ENCODE measurements at regions not wholly inside any gene's neighbourhood (a gene's known extent, or its start where the extent isn't known, plus 50 kb on each side); places are given as distances from the start of the nearest gene placed in this dataset.
A peak's percentile ranks its signal among the peaks of the same experiment; 100 is the strongest.
"Not testable (repeated sequence)": the region's sequence is repeated elsewhere in the genome, so short reads cannot be mapped to it uniquely, and the experiment has no call there.

- no peaks in the 10 kb centered on the region for H3K27me3 Mint-ChIP-seq (ENCODE audit: low read depth)
- no peaks in the 10 kb centered on the region for H3K36me3 Mint-ChIP-seq (ENCODE audit: insufficient read depth)
- H3K4me3 Mint-ChIP-seq, result no peak overlapping the region
- DNase-seq (no peak), ATAC-seq (no peak)
- H3K4me1 Mint-ChIP-seq (ENCODE audit: low read depth), result no peaks in the 10 kb centered on the region
- no peaks in the 10 kb centered on the region for H3K9me3 Mint-ChIP-seq
Measured at GRCh38 chr9:36521148-36521547, 51.5 kb upstream of the MELK start.

- Mint-ChIP-seq H3K4me1 (ENCODE audit: low read depth) (no peaks in the 10 kb centered on the region), H3K9me3 (no peaks in the 10 kb centered on the region), H3K4me3 (no peak overlapping the region), H3K36me3 (ENCODE audit: insufficient read depth) (no peaks in the 10 kb centered on the region), H3K27me3 (ENCODE audit: low read depth) (no peaks in the 10 kb centered on the region)
- no peak for DNase-seq
- ATAC-seq, result no peak
Measured at GRCh38 chr9:36517131-36517530, 55.6 kb upstream of the MELK start.

GRCh38 chr9:36504156-36504555 lies 68.5 kb upstream of the MELK start:
- DNase-seq, result peak; percentile 10
- H3K9me3 Mint-ChIP-seq, result no peaks in the 10 kb centered on the region
- no peaks in the 10 kb centered on the region for H3K36me3 Mint-ChIP-seq (ENCODE audit: insufficient read depth)
- peaks cover 12% of the 10 kb centered on the region for H3K4me1 Mint-ChIP-seq (ENCODE audit: low read depth)
- ATAC-seq, result no peak
- no peak overlapping the region for H3K4me3 Mint-ChIP-seq
- H3K27me3 Mint-ChIP-seq (ENCODE audit: low read depth), result no peaks in the 10 kb centered on the region

GRCh38 chr9:36503172-36504088 lies 69.3 kb upstream of the MELK start:
- no peak overlapping the region for H3K4me3 Mint-ChIP-seq
- DNase-seq (no peak), ATAC-seq (no peak)
- H3K4me1 Mint-ChIP-seq (ENCODE audit: low read depth), result peaks cover 12% of the 10 kb centered on the region
- H3K36me3 Mint-ChIP-seq (ENCODE audit: insufficient read depth), result no peaks in the 10 kb centered on the region
- H3K27me3 Mint-ChIP-seq (ENCODE audit: low read depth), result no peaks in the 10 kb centered on the region
- no peaks in the 10 kb centered on the region for H3K9me3 Mint-ChIP-seq

- no peak for ATAC-seq
- DNase-seq, result no peak
- Mint-ChIP-seq H3K36me3 (ENCODE audit: insufficient read depth) (no peaks in the 10 kb centered on the region), H3K27me3 (ENCODE audit: low read depth) (no peaks in the 10 kb centered on the region), H3K9me3 (no peaks in the 10 kb centered on the region), H3K4me1 (ENCODE audit: low read depth) (peaks cover 12% of the 10 kb centered on the region), H3K4me3 (no peak overlapping the region)
Measured at GRCh38 chr9:36501727-36502126, 71.0 kb upstream of the MELK start.

GRCh38 chr9:36500931-36501330 lies 71.8 kb upstream of the MELK start:
- not testable (repeated sequence) for H3K36me3 Mint-ChIP-seq (ENCODE audit: insufficient read depth); ATAC-seq; H3K27me3 Mint-ChIP-seq (ENCODE audit: low read depth); DNase-seq; H3K9me3 Mint-ChIP-seq
- peak overlapping the region; percentile 11 for H3K4me3 Mint-ChIP-seq
- H3K4me1 Mint-ChIP-seq (ENCODE audit: low read depth), result peaks cover 12% of the 10 kb centered on the region

- DNase-seq (no peak), ATAC-seq (no peak)
- H3K9me3 Mint-ChIP-seq, result no peaks in the 10 kb centered on the region
- no peak overlapping the region for H3K4me3 Mint-ChIP-seq
- peaks cover 22% of the 10 kb centered on the region for H3K4me1 Mint-ChIP-seq (ENCODE audit: low read depth)
- no peaks in the 10 kb centered on the region for H3K36me3 Mint-ChIP-seq (ENCODE audit: insufficient read depth)
- H3K27me3 Mint-ChIP-seq (ENCODE audit: low read depth), result no peaks in the 10 kb centered on the region
Measured at GRCh38 chr9:36499174-36499890, 73.4 kb upstream of the MELK start.

- Mint-ChIP-seq H3K4me3 (peak overlapping the region; percentile 67), H3K4me1 (ENCODE audit: low read depth) (peaks cover 50% of the 10 kb centered on the region)
- DNase-seq (peak; percentile 19), ATAC-seq (peak; percentile 46 to 51)
- not testable (repeated sequence) for H3K9me3 Mint-ChIP-seq; H3K36me3 Mint-ChIP-seq (ENCODE audit: insufficient read depth); H3K27me3 Mint-ChIP-seq (ENCODE audit: low read depth)
Measured at GRCh38 chr9:36493564-36493963, 79.1 kb upstream of the MELK start.

GRCh38 chr9:36492865-36493264 lies 79.8 kb upstream of the MELK start:
- Mint-ChIP-seq H3K27me3 (ENCODE audit: low read depth) (no peaks in the 10 kb centered on the region), H3K36me3 (ENCODE audit: insufficient read depth) (no peaks in the 10 kb centered on the region), H3K9me3 (no peaks in the 10 kb centered on the region), H3K4me1 (ENCODE audit: low read depth) (peaks cover 57% of the 10 kb centered on the region), H3K4me3 (peak overlapping the region; percentile 47)
- no peak for DNase-seq
- peak; percentile 40 to 61 for ATAC-seq

GRCh38 chr9:36489453-36489852 lies 83.2 kb upstream of the MELK start:
- Mint-ChIP-seq H3K27me3 (ENCODE audit: low read depth) (no peaks in the 10 kb centered on the region), H3K4me1 (ENCODE audit: low read depth) (peaks cover 67% of the 10 kb centered on the region), H3K4me3 (no peak overlapping the region), H3K9me3 (no peaks in the 10 kb centered on the region), H3K36me3 (ENCODE audit: insufficient read depth) (no peaks in the 10 kb centered on the region)
- ATAC-seq (no peak), DNase-seq (no peak)

- Mint-ChIP-seq H3K27me3 (ENCODE audit: low read depth) (no peaks in the 10 kb centered on the region), H3K4me1 (ENCODE audit: low read depth) (peaks cover 67% of the 10 kb centered on the region), H3K36me3 (ENCODE audit: insufficient read depth) (no peaks in the 10 kb centered on the region), H3K4me3 (peak overlapping the region; percentile 96), H3K9me3 (no peaks in the 10 kb centered on the region)
- DNase-seq (peak; percentile 23), ATAC-seq (no peak)
Measured at GRCh38 chr9:36488389-36488756, 84.3 kb upstream of the MELK start.

GRCh38 chr9:36487482-36488388 lies 85.0 kb upstream of the MELK start:
- peak overlapping the region; percentile 96 for H3K4me3 Mint-ChIP-seq
- peaks cover 66% of the 10 kb centered on the region for H3K4me1 Mint-ChIP-seq (ENCODE audit: low read depth)
- H3K27me3 Mint-ChIP-seq (ENCODE audit: low read depth), result no peaks in the 10 kb centered on the region
- no peaks in the 10 kb centered on the region for H3K36me3 Mint-ChIP-seq (ENCODE audit: insufficient read depth)
- peak; percentile 92 to 94 for ATAC-seq
- H3K9me3 Mint-ChIP-seq, result no peaks in the 10 kb centered on the region
- peak; percentile 87 for DNase-seq

- DNase-seq (peak; percentile 35), ATAC-seq (peak; percentile 42 to 52)
- Mint-ChIP-seq H3K4me1 (ENCODE audit: low read depth) (peaks cover 62% of the 10 kb centered on the region), H3K27me3 (ENCODE audit: low read depth) (no peaks in the 10 kb centered on the region), H3K36me3 (ENCODE audit: insufficient read depth) (no peaks in the 10 kb centered on the region), H3K4me3 (peak overlapping the region; percentile 94), H3K9me3 (no peaks in the 10 kb centered on the region)
Measured at GRCh38 chr9:36486933-36487481, 85.7 kb upstream of the MELK start.
